ENCODE measurements at regions not wholly inside any gene's neighbourhood (a gene's known extent, or its start where the extent isn't known, plus 50 kb on each side); places are given as distances from the start of the nearest gene placed in this dataset.
"Not testable (repeated sequence)": the region's sequence is repeated elsewhere in the genome, so short reads cannot be mapped to it uniquely, and the experiment has no call there.

GRCh38 chr5:174462129-174462528 is 262.3 kb upstream of the MSX2 start:
- TF ChIP-seq EZH2 (IDR thresholded peaks at IDR 0.05; ENCODE audit: borderline replicate concordance) (no peak), CTCF (IDR thresholded peaks at IDR 0.05; ENCODE audit: poor library complexity) (no peak), EZH2phosphoT487 (IDR thresholded peaks at IDR 0.05; ENCODE audit: low read depth, severe bottlenecking, unreplicated experiment) (no peak)
- Histone ChIP-seq H3K36me3 (replicated peaks; ENCODE audit: insufficient read depth, low read depth) (no peaks in the 10 kb centered on the region), H3K27me3 (no peaks in the 10 kb centered on the region), H3K9me3 (ENCODE audit: low read depth) (no peaks in the 10 kb centered on the region), H2AFZ (no peak overlapping the region), H3K9me2 (replicated peaks; ENCODE audit: insufficient read depth) (no peaks in the 10 kb centered on the region), H3K4me3 (no peak overlapping the region), H4K20me1 (ENCODE audit: insufficient read depth, poor library complexity, severe bottlenecking) (no peaks in the 10 kb centered on the region), H3K27ac (peak overlapping the region; percentile 26), H3K4me2 (no peak overlapping the region), H3K4me1 (ENCODE audit: insufficient read depth) (peaks cover 17% of the 10 kb centered on the region), H3K79me2 (no peaks in the 10 kb centered on the region)
- DNase-seq (ENCODE audit: low spot score), result no peak
- 71% methylated on average over 4 of the region's 4 CpGs for WGBS (ENCODE audit: low lambda C conversion rate, missing lambda C conversion rate)

GRCh38 chr5:174464504-174465165 is 259.7 kb upstream of the MSX2 start:
- Histone ChIP-seq H3K36me3 (replicated peaks; ENCODE audit: insufficient read depth, low read depth) (no peaks in the 10 kb centered on the region), H4K20me1 (ENCODE audit: insufficient read depth, poor library complexity, severe bottlenecking) (no peaks in the 10 kb centered on the region), H3K4me1 (ENCODE audit: insufficient read depth) (peaks cover 17% of the 10 kb centered on the region), H2AFZ (no peak overlapping the region), H3K9me2 (replicated peaks; ENCODE audit: insufficient read depth) (no peaks in the 10 kb centered on the region), H3K4me3 (no peak overlapping the region), H3K4me2 (no peak overlapping the region), H3K27ac (no peak overlapping the region), H3K27me3 (no peaks in the 10 kb centered on the region), H3K9me3 (ENCODE audit: low read depth) (no peaks in the 10 kb centered on the region), H3K79me2 (no peaks in the 10 kb centered on the region)
- TF ChIP-seq EZH2 (IDR thresholded peaks at IDR 0.05; ENCODE audit: borderline replicate concordance) (no peak), CTCF (IDR thresholded peaks at IDR 0.05; ENCODE audit: poor library complexity) (peak; percentile 33)
- 87% methylated on average over 1 of the region's 1 CpG for WGBS (ENCODE audit: low lambda C conversion rate, missing lambda C conversion rate)
- no peak for DNase-seq (ENCODE audit: low spot score)

- 99% methylated on average over 3 of the region's 3 CpGs for WGBS (ENCODE audit: low lambda C conversion rate, missing lambda C conversion rate)
- not testable (repeated sequence) for H2AFZ ChIP-seq; H3K4me2 ChIP-seq; H4K20me1 ChIP-seq (ENCODE audit: insufficient read depth, poor library complexity, severe bottlenecking); H3K4me1 ChIP-seq (ENCODE audit: insufficient read depth); H3K9me3 ChIP-seq (ENCODE audit: low read depth); H3K36me3 ChIP-seq (replicated peaks; ENCODE audit: insufficient read depth, low read depth); H3K27me3 ChIP-seq; H3K9me2 ChIP-seq (replicated peaks; ENCODE audit: insufficient read depth); H3K79me2 ChIP-seq; H3K27ac ChIP-seq; H3K4me3 ChIP-seq; DNase-seq (ENCODE audit: low spot score)
These were observed 252.9 kb upstream of the MSX2 start for GRCh38 chr5:174471528-174471927.

- 97% methylated on average over 2 of the region's 2 CpGs for WGBS (ENCODE audit: low lambda C conversion rate, missing lambda C conversion rate)
- Histone ChIP-seq H3K36me3 (replicated peaks; ENCODE audit: insufficient read depth, low read depth) (no peaks in the 10 kb centered on the region), H3K27me3 (no peaks in the 10 kb centered on the region), H3K4me3 (no peak overlapping the region), H3K9me3 (ENCODE audit: low read depth) (no peaks in the 10 kb centered on the region), H3K9me2 (replicated peaks; ENCODE audit: insufficient read depth) (no peaks in the 10 kb centered on the region), H2AFZ (no peak overlapping the region), H3K79me2 (no peaks in the 10 kb centered on the region), H3K4me1 (ENCODE audit: insufficient read depth) (no peaks in the 10 kb centered on the region), H3K27ac (no peak overlapping the region), H4K20me1 (ENCODE audit: insufficient read depth, poor library complexity, severe bottlenecking) (no peaks in the 10 kb centered on the region), H3K4me2 (no peak overlapping the region)
- DNase-seq (ENCODE audit: low spot score), result no peak
- TF ChIP-seq EZH2phosphoT487 (IDR thresholded peaks at IDR 0.05; ENCODE audit: low read depth, severe bottlenecking, unreplicated experiment), result no peak
- TF ChIP-seq CTCF (IDR thresholded peaks at IDR 0.05; ENCODE audit: poor library complexity), result no peak
- no peak for TF ChIP-seq EZH2 (IDR thresholded peaks at IDR 0.05; ENCODE audit: borderline replicate concordance)
These were observed 251.4 kb upstream of the MSX2 start for GRCh38 chr5:174472956-174473355.

- H3K27me3 ChIP-seq; H3K27ac ChIP-seq; DNase-seq (ENCODE audit: low spot score); H3K36me3 ChIP-seq (replicated peaks; ENCODE audit: insufficient read depth, low read depth); H3K9me2 ChIP-seq (replicated peaks; ENCODE audit: insufficient read depth); H3K4me3 ChIP-seq; H3K79me2 ChIP-seq; H3K4me2 ChIP-seq; H3K4me1 ChIP-seq (ENCODE audit: insufficient read depth); H4K20me1 ChIP-seq (ENCODE audit: insufficient read depth, poor library complexity, severe bottlenecking); H2AFZ ChIP-seq; H3K9me3 ChIP-seq (ENCODE audit: low read depth): not testable (repeated sequence)
- 97% methylated on average over 3 of the region's 3 CpGs for WGBS (ENCODE audit: low lambda C conversion rate, missing lambda C conversion rate)
These were observed 248.4 kb upstream of the MSX2 start for GRCh38 chr5:174476001-174476400.
